Naive thymus-derived CD8-positive, alpha-beta T cell (primary cell): ENCODE measurements at regions not wholly inside any gene's neighbourhood (a gene's known extent, or its start where the extent isn't known, plus 50 kb on each side); places are given as distances from the start of the nearest gene placed in this dataset.
A peak's percentile ranks its signal among the peaks of the same experiment; 100 is the strongest.

Experiments used
- ATAC-seq, 2 donors: fragments of 150-1000 bp; cut with Tn5 transposase in 1 of 2; sonication (Bioruptor Pico), chemical (Tn5 transposase) in 1 of 2; 1 replicate in 1 of 2; 2 replicates in 1 of 2; pipeline ENCODE4 v1.10.0; 2021; ENCODE audit warnings: mild to moderate bottlenecking in 2 of 2, moderate library complexity in 2 of 2
- POLR2A ChIA-PET: fragments of 350-600 bp; sonication (Branson Sonifier 250); formaldehyde crosslinking; loops from one replicate; lab custom pipeline; 2021; ENCODE audit warnings: antibody characterized with exemption; lab: Charles Lee
- DNase-seq, 10 donors: peaks; one replicate each; pipeline versions ENCODE4 v3.0.0 to v3.0.0-alpha.2; 2020 to 2022
- H3K27ac Mint-ChIP-seq, 10 donors: one replicate each; pipeline ENCODE4 v1.8.0; 2020 to 2022; ENCODE audit warnings: mild to moderate bottlenecking in 10 of 10, mixed read lengths in 10 of 10, moderate library complexity in 4 of 10, inconsistent platforms in 1 of 10
- H3K27me3 Mint-ChIP-seq, 5 donors: one replicate each; pipeline ENCODE4 v1.8.0; 2021 to 2022; ENCODE audit warnings: mixed read lengths in 5 of 5
- H3K36me3 Mint-ChIP-seq, 3 donors: one replicate each; pipeline ENCODE4 v1.8.0; 2020 to 2022; ENCODE audit warnings: mixed read lengths in 3 of 3, mild to moderate bottlenecking in 2 of 3, inconsistent platforms in 1 of 3
- H3K4me1 Mint-ChIP-seq, 4 donors: one replicate each; pipeline ENCODE4 v1.8.0; 2021 to 2022; ENCODE audit warnings: mixed read lengths in 4 of 4
- H3K4me3 Mint-ChIP-seq, 10 donors: one replicate each; pipeline ENCODE4 v1.8.0; 2020 to 2022; ENCODE audit warnings: mild to moderate bottlenecking in 10 of 10, mixed read lengths in 10 of 10, moderate library complexity in 6 of 10, inconsistent platforms in 1 of 10
- H3K9me3 Mint-ChIP-seq, 9 donors: one replicate each; pipeline ENCODE4 v1.8.0; 2020 to 2022; ENCODE audit warnings: mixed read lengths in 9 of 9, mild to moderate bottlenecking in 3 of 9, inconsistent platforms in 1 of 9, moderate library complexity in 1 of 9

DNA sequence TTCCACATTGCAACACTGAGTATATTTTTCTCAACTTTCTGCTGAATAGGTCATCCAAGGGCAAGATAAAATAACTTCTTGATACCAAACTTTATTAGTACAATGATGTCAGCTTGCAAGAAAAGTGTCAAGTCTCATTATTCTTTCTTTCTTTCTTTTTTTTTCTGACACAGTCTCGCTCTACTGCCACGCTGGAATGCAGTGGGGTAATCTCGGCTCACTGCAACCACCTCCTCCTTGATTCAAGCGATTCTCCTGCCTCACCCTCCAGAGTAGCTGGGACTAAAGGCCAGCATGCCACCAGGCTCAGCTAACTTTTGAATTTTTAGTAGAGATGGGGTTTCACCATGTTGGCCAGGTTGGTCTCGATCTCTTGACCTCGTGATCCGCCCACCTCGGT lies 523.4 kb downstream of the FSCB start:
- no peaks in the 10 kb centered on the region for H3K27me3 Mint-ChIP-seq

DNA sequence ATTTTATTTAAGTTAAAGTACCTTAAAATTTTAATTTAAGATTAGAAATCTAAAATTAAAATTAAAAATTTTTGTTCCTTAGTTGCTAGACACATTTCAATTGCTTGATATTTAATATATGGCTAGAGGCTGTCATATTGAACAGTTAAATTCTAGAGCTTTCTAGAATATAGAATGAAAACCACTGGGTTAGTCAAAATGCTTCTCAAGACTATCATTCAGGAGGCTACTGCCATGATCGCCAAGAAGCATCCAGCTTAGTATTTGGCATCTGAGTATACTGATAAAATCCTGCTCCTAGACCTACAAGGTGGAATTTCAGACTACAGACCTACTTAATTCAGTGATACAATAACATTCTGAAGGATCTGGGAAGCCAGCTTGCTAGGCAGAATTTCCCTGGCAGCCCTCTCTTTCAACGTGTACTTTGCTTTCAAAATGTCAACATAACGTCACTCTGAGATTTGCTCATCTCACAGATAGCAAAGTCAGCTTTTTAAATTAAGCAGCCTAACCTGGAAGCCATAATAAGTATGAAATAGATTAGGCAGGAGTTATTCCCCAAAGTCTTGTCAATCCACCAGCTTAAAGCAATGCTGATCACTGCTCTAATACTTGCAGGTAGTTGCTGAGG lies 525.8 kb downstream of the FSCB start:
- POLR2A ChIA-PET, result no interaction called here
- H3K4me3 Mint-ChIP-seq, result no peak overlapping the region
- H3K36me3 Mint-ChIP-seq, result no peaks in the 10 kb centered on the region
- H3K9me3 Mint-ChIP-seq, result peaks cover 0 to 41% (median 8%) of the 10 kb centered on the region in 9 donors
- ATAC-seq (no peak), DNase-seq (no peak)
- no peaks in the 10 kb centered on the region for H3K4me1 Mint-ChIP-seq
- no peak overlapping the region for H3K27ac Mint-ChIP-seq
- no peaks in the 10 kb centered on the region for H3K27me3 Mint-ChIP-seq

More for the DNA sequence above, 523.4 kb downstream of the FSCB start:
- Mint-ChIP-seq H3K27ac (peak overlapping the region in 1 of 10 donors; percentile 49), H3K4me1 (no peaks in the 10 kb centered on the region), H3K9me3 (peaks cover 0 to 38% (median 7%) of the 10 kb centered on the region in 9 donors), H3K36me3 (no peaks in the 10 kb centered on the region), H3K4me3 (no peak overlapping the region)
- ATAC-seq (no peak), DNase-seq (no peak)
- POLR2A ChIA-PET, result no interaction called here

DNA sequence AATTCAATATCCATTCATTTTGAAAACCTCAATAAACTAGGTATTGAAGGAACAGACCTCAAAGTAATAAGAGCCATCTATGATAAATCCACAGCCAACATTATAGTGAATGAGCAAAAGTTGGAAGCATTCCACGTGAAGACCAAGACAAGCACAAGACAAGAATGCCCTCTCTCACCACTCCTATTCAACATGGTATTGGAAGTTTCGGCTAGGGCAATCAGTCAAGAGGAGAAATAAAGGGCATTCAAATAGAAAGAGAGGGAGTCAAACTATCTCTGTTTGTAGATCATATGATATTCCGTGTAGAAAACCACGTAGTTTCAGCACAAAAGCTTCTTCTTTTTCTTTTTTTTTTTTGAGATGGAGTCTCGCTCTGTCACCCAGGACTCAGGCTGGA lies 550.3 kb downstream of the FSCB start:
- Mint-ChIP-seq H3K4me3 (no peak overlapping the region), H3K9me3 (peaks cover 0 to 18% (median 8%) of the 10 kb centered on the region in 9 donors), H3K36me3 (no peaks in the 10 kb centered on the region), H3K27ac (no peak overlapping the region), H3K4me1 (no peaks in the 10 kb centered on the region), H3K27me3 (no peaks in the 10 kb centered on the region)
- ATAC-seq, result no peak
- POLR2A ChIA-PET, result no interaction called here
- DNase-seq, result no peak

DNA sequence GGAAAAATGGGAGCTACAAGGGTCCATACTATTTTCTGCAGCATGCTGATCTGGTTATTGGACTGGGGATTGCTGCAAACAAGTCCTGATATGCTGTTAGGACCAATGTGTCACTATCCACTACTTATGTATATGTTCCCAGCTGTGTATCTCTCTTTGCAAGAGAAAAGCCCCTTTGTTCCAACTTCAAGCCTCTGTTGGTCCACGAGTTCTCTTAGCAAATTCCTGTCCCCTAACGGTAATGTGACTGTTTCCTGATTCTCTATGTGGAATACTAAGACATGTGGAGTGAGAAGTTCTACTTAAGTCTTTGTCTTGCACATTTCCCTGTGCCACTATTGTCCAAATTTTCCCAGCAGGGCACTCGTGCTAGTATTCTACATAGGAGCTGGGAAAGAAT lies 557.7 kb downstream of the FSCB start:
- no peaks in the 10 kb centered on the region for H3K36me3 Mint-ChIP-seq
- no peaks in the 10 kb centered on the region for H3K27me3 Mint-ChIP-seq
- no peaks in the 10 kb centered on the region for H3K4me1 Mint-ChIP-seq
- DNase-seq (no peak), ATAC-seq (no peak)
- H3K4me3 Mint-ChIP-seq, result no peak overlapping the region
- peaks cover 0 to 13% (median 0%) of the 10 kb centered on the region in 9 donors for H3K9me3 Mint-ChIP-seq
- POLR2A ChIA-PET, result no interaction called here
- no peak overlapping the region for H3K27ac Mint-ChIP-seq

DNA sequence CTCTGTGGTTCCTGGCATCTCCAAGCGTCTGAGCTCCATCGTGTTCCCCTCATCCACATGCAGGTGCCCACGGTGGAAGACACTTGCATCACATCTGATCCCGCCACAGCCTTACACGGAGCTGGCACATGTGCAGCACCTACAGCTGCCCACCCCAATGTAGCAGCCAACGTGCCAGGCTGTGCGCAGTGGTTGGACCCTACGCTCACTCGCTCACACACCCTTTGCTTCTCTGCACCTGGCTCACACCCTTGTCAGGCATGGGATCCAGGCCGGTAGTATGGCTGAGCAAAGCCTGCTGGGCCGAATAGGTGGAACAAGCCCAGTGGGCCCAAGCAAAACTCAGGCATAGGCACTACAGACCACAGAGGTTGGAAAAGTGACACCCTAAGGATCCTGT lies 567.2 kb downstream of the FSCB start:
- no peak overlapping the region for H3K4me3 Mint-ChIP-seq

DNA sequence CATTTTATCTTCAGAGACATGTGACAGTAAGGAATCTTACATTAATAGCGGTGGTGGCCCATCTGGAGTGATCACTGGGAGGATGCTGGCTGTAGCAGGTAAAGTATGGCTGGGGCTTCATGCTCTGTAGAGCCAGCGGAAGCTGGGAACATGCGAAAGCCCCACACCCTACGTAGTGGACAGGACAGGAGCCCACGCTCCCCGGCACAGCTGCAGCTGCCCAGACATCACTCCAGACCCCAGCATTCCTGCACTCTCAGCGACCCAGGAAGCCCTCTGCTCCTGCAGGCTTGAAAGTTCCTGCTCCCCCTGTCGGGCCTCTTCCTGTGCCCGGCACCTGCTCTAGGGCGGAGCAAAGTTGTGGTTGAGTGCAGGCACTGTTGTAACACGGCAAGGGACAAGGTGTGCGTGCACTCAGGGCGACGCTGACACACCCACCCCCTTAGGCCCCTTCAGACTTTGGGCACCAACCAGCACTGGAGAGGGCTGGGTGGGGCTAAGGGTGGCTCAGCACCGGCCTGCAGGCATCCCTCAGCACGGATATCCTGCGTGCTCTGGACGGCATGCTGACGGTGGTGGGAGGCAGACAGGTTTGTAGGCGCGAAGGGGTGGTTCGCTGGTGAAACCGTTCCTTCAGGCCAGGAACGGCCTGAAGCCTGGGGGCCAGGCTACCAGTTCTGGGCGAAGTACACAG lies 568.3 kb downstream of the FSCB start:
- H3K36me3 Mint-ChIP-seq, result peaks cover 0 to 8% (median 0%) of the 10 kb centered on the region in 3 donors
- POLR2A ChIA-PET, result no interaction called here
- H3K9me3 Mint-ChIP-seq, result peaks cover 2 to 28% (median 10%) of the 10 kb centered on the region in 9 donors
- no peaks in the 10 kb centered on the region for H3K4me1 Mint-ChIP-seq
- H3K4me3 Mint-ChIP-seq, result no peak overlapping the region
- no peak overlapping the region for H3K27ac Mint-ChIP-seq
- DNase-seq (no peak), ATAC-seq (no peak)
- H3K27me3 Mint-ChIP-seq, result no peaks in the 10 kb centered on the region

More for the DNA sequence above, 567.2 kb downstream of the FSCB start:
- POLR2A ChIA-PET, result no interaction called here
- no peak for ATAC-seq
- DNase-seq, result no peak
- no peaks in the 10 kb centered on the region for H3K4me1 Mint-ChIP-seq
- H3K27ac Mint-ChIP-seq, result no peak overlapping the region
- H3K27me3 Mint-ChIP-seq, result no peaks in the 10 kb centered on the region
- peaks cover 0 to 28% (median 10%) of the 10 kb centered on the region in 9 donors for H3K9me3 Mint-ChIP-seq
- H3K36me3 Mint-ChIP-seq, result peaks cover 0 to 8% (median 0%) of the 10 kb centered on the region in 3 donors

DNA sequence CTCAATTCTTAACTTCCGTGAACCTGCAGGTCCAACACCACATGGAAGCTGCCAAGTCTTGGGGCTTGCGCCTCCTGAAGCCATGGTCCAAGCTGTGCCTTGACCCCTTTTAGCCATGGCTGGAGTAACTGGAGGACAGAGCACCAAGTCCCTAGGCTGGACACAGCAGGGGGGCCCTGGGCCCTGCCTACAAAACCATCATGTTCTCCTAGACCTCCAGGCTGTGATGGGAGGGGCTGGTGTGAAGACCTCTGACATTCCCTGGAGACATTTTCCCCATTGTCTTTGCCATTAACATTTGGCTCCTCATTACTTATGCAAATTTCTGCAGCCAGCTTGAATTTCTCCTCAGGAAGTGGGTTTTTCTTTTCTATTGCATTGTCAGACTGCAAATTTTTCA lies 570.1 kb downstream of the FSCB start:
- Mint-ChIP-seq H3K27ac (no peak overlapping the region), H3K9me3 (peaks cover 6 to 26% (median 10%) of the 10 kb centered on the region in 9 donors), H3K36me3 (peaks cover 0 to 8% (median 0%) of the 10 kb centered on the region in 3 donors), H3K27me3 (no peaks in the 10 kb centered on the region), H3K4me1 (no peaks in the 10 kb centered on the region), H3K4me3 (no peak overlapping the region)
- POLR2A ChIA-PET, result no interaction called here
- DNase-seq (no peak), ATAC-seq (no peak)

DNA sequence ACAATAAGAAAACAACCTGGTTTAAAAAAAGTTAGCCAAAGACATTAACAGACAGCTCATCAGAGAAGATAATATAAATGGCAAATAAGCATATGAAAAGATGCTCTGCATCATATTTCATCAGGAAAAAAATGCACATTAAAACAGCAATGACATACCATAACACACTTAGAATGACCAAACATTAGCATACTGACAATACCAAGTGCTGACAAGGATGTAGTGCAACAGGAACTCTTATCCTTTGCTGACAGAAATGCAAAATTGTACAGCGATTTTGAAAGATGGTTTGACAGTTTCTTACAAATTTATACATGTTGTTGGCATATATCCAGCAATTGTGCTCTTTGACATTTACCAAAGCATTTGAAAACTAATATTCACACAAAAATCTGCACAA lies 573.0 kb downstream of the FSCB start:
- H3K9me3 Mint-ChIP-seq, result peaks cover 6 to 23% (median 12%) of the 10 kb centered on the region in 9 donors
- H3K27ac Mint-ChIP-seq, result no peak overlapping the region
- no peak overlapping the region for H3K4me3 Mint-ChIP-seq
- H3K36me3 Mint-ChIP-seq, result peaks cover 0 to 8% (median 0%) of the 10 kb centered on the region in 3 donors
- no peak for ATAC-seq
- POLR2A ChIA-PET, result no interaction called here
- no peak for DNase-seq
- no peaks in the 10 kb centered on the region for H3K27me3 Mint-ChIP-seq
- H3K4me1 Mint-ChIP-seq, result no peaks in the 10 kb centered on the region

DNA sequence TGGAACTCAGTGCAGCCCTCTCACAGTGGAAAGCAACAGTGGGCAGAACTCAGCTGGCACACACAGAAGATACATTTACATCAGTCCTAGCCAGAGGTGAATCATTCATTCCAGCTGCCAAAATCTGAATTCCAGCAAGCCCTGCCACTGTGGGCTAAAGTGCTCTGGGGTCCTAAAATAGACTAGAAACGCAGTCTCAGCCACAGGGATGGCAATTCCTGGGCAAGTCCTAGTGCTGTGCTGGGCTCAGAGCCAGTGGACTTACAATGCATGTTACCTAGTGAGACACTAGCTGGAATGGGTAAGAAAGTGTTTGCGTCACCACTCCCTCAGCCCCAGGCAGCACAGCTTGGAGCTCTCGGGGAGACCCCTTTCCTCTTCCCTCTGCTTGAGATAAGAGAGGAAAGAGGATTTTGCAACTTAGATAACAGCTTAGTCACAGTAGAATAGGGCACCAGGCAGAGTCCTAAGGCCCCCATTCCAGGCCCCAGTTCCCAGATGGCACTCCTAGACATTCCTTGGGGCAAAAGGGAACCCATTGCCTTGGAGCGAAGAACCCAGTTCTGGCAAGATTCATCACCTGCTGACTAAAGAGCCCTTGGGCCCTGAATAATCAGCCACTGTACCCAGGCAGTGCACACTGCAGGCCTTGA lies 592.9 kb downstream of the FSCB start:
- ATAC-seq (no peak), DNase-seq (no peak)
- Mint-ChIP-seq H3K27me3 (no peaks in the 10 kb centered on the region), H3K4me1 (no peaks in the 10 kb centered on the region), H3K9me3 (peaks cover 4 to 26% (median 8%) of the 10 kb centered on the region in 9 donors), H3K27ac (no peak overlapping the region), H3K36me3 (no peaks in the 10 kb centered on the region), H3K4me3 (no peak overlapping the region)
- POLR2A ChIA-PET, result no interaction called here

DNA sequence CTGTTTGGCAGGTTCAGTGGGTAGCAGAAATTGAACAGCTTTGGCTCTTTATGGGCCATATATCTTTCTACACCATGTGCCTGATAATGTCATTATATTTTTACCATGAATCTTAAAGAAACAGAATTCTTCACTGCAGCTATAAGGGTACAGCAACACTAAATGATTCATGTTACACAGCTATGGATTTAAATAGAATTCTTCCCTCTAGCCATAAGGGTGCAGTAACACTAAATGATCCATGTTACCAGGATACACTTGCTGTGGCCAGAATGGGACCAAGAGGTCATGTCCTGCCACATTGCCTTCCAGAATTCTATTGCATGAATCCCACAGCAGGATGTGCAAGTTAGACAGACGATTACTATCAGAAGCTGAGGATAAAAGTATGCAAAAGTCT lies 603.9 kb downstream of the FSCB start:
- Mint-ChIP-seq H3K4me1 (no peaks in the 10 kb centered on the region), H3K9me3 (peaks cover 0 to 16% (median 5%) of the 10 kb centered on the region in 9 donors), H3K36me3 (no peaks in the 10 kb centered on the region), H3K27me3 (no peaks in the 10 kb centered on the region), H3K4me3 (no peak overlapping the region), H3K27ac (no peak overlapping the region)
- POLR2A ChIA-PET, result no interaction called here
- ATAC-seq, result no peak
- no peak for DNase-seq

DNA sequence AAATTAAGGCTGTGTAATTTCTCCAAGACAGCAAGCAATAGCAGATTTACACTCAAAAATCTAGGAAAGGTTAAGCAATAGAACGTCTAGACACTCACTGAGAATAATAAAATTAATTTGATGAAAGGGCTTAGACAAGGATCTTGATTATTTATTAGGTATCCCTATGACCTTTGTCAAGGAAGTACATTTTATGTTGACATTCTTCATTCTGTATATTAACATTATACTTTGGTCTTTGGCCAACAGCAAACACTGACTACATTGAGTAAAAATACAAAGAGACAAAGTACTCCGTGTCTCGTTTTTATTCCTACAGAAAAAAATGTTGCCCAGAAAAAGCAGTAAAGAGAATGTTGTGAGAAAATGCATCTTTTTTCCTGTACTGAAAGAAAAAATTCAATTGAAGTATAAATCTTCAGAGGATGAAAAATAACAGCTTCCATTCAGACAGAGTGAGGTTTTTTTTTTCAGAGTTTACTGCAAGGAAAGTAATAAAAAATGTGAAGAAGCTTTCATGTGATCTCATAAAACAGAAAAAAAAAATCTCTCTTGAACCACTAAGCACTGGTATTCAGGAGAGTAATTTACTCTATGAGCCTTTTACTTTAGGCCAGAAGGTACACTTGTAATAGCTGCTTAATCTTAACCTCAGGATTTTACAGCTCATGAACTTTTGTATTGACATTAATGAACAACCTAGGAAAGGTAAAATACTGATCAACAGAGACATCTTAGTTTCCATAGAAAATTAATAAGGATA lies 605.0 kb downstream of the FSCB start:
- POLR2A ChIA-PET, result no interaction called here
- Mint-ChIP-seq H3K4me1 (no peaks in the 10 kb centered on the region), H3K27me3 (no peaks in the 10 kb centered on the region), H3K4me3 (no peak overlapping the region), H3K9me3 (peaks cover 0 to 11% (median 5%) of the 10 kb centered on the region in 9 donors), H3K36me3 (no peaks in the 10 kb centered on the region), H3K27ac (no peak overlapping the region)
- ATAC-seq (no peak), DNase-seq (no peak)

DNA sequence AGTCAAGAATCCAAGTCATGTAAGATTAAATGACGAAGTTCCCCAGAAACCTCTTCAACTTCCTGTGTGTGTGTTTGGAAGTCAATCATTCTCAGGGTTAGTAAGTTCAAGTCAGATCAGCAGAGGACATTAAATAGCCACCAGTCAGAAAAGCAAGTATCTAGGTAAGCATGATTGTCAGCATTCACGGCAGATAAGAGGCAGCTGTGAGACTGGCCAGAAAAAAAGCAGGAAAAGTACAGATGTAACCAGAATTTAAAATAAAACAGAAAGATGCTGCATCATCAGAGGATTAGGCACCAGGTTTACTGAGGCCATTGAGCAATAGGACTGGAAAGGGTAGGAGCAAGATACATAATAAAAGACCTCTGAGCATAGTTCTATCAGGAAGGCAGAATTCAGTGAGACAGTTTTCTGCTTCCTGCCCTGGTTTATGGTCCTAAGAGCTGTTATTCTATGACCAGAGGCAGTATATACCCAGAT lies 606.9 kb downstream of the FSCB start:
- no peaks in the 10 kb centered on the region for H3K4me1 Mint-ChIP-seq
- no peak overlapping the region for H3K27ac Mint-ChIP-seq
- POLR2A ChIA-PET, result no interaction called here
- DNase-seq, result no peak
- H3K9me3 Mint-ChIP-seq, result peaks cover 0 to 6% (median 0%) of the 10 kb centered on the region in 9 donors
- no peak for ATAC-seq
- H3K4me3 Mint-ChIP-seq, result no peak overlapping the region
- H3K36me3 Mint-ChIP-seq, result no peaks in the 10 kb centered on the region
- no peaks in the 10 kb centered on the region for H3K27me3 Mint-ChIP-seq

DNA sequence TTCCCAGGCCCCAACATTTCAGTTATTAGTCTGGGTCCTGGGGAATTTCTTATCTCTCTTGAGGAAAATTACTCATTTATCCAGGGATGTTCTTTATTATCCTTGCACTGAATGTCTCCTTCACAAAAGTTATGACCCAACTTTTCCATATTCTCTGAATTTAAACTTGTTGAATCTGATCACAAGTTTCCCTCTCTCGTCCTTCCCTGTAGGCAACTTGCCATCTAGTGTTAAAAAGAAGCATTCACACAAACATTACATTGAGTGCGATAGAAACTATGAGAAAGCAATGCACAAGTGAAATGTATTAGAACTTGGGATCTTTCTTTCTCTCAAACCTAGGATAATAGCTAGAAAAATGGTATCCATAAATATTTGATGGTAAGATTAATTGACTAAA lies 608.4 kb downstream of the FSCB start:
- H3K36me3 Mint-ChIP-seq, result no peaks in the 10 kb centered on the region
- no peak overlapping the region for H3K27ac Mint-ChIP-seq
- H3K9me3 Mint-ChIP-seq, result peaks cover 0 to 5% (median 0%) of the 10 kb centered on the region in 9 donors
- POLR2A ChIA-PET, result no interaction called here
- H3K27me3 Mint-ChIP-seq, result no peaks in the 10 kb centered on the region
- ATAC-seq, result no peak
- no peak overlapping the region for H3K4me3 Mint-ChIP-seq
- DNase-seq, result no peak
- no peaks in the 10 kb centered on the region for H3K4me1 Mint-ChIP-seq
